ENCODE measurements at regions not wholly inside any gene's neighbourhood (a gene's known extent, or its start where the extent isn't known, plus 50 kb on each side); places are given as distances from the start of the nearest gene placed in this dataset.

- Histone ChIP-seq H3K9ac (ENCODE audit: low read depth, low read length, poor library complexity, severe bottlenecking) (peak overlapping the region; percentile 75), H3K4me2 (ENCODE audit: low read depth, low read length, poor library complexity, severe bottlenecking) (peak overlapping the region; percentile 92), H4K20me1 (ENCODE audit: insufficient read depth, low read length, poor library complexity, severe bottlenecking) (no peaks in the 10 kb centered on the region), H2AFZ (ENCODE audit: low read length) (no peak overlapping the region), H3K36me3 (ENCODE audit: insufficient read depth, low read length) (no peaks in the 10 kb centered on the region), H3K4me3 (ENCODE audit: low read length, poor library complexity, severe bottlenecking) (peak overlapping the region; percentile 70), H3K4me1 (ENCODE audit: insufficient read depth, low read length, poor library complexity, severe bottlenecking) (peaks cover 56% of the 10 kb centered on the region), H3K9me3 (ENCODE audit: insufficient read depth, low read depth, low read length) (no peaks in the 10 kb centered on the region), H3K79me2 (ENCODE audit: insufficient read depth, low read length) (no peaks in the 10 kb centered on the region), H3K9me2 (replicated peaks; ENCODE audit: low read depth, low read length) (no peaks in the 10 kb centered on the region), H3F3A (ENCODE audit: low read depth) (peaks cover 19% of the 10 kb centered on the region), H3K27me3 (ENCODE audit: insufficient read depth, low read length, poor library complexity, severe bottlenecking) (no peaks in the 10 kb centered on the region)
- TF ChIP-seq EZH2phosphoT487 (IDR thresholded peaks at IDR 0.05; ENCODE audit: borderline replicate concordance): no peak
- no peak for TF ChIP-seq CTCF (conservative IDR thresholded peaks at IDR 0.05; ENCODE audit: low read length)
These were observed 237.6 kb downstream of the LACC1 start for GRCh38 chr13:44117351-44117750.

GRCh38 chr13:44117816-44118215 is 238.1 kb downstream of the LACC1 start:
- no peak overlapping the region for H2AFZ ChIP-seq (ENCODE audit: low read length)
- no peak for TF ChIP-seq CTCF (conservative IDR thresholded peaks at IDR 0.05; ENCODE audit: low read length)
- no peak for TF ChIP-seq EZH2phosphoT487 (IDR thresholded peaks at IDR 0.05; ENCODE audit: borderline replicate concordance)
- peak overlapping the region; percentile 70 for H3K4me3 ChIP-seq (ENCODE audit: low read length, poor library complexity, severe bottlenecking)
- no peaks in the 10 kb centered on the region for H3K9me2 ChIP-seq (replicated peaks; ENCODE audit: low read depth, low read length)
- no peaks in the 10 kb centered on the region for H4K20me1 ChIP-seq (ENCODE audit: insufficient read depth, low read length, poor library complexity, severe bottlenecking)
- no peaks in the 10 kb centered on the region for H3K36me3 ChIP-seq (ENCODE audit: insufficient read depth, low read length)
- H3K9ac ChIP-seq (ENCODE audit: low read depth, low read length, poor library complexity, severe bottlenecking): peak overlapping the region; percentile 75
- H3K27me3 ChIP-seq (ENCODE audit: insufficient read depth, low read length, poor library complexity, severe bottlenecking): no peaks in the 10 kb centered on the region
- H3K9me3 ChIP-seq (ENCODE audit: insufficient read depth, low read depth, low read length): no peaks in the 10 kb centered on the region
- H3K4me2 ChIP-seq (ENCODE audit: low read depth, low read length, poor library complexity, severe bottlenecking): peak overlapping the region; percentile 92
- peaks cover 52% of the 10 kb centered on the region for H3K4me1 ChIP-seq (ENCODE audit: insufficient read depth, low read length, poor library complexity, severe bottlenecking)
- H3F3A ChIP-seq (ENCODE audit: low read depth): peaks cover 19% of the 10 kb centered on the region
- no peaks in the 10 kb centered on the region for H3K79me2 ChIP-seq (ENCODE audit: insufficient read depth, low read length)

DNA sequence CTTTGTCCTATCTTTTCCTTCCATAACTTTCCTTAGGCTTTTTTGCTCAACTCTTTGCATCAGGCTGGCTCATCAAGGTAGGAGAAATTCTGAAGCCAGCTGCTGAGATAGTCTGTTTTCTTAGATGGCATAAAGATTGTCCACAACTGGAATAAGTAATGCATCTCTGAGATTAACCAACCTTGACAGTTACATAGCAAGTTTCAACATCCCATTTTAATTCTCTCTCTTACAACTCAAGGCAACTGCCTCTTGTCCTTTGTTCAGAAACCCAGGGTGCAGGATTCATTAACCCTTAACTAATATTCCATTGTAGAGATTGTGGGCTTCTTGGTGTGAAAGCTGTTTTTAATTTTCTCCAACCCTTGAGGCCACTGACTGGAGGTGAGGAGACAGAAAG is 239.2 kb downstream of the LACC1 start:
- TF ChIP-seq EZH2phosphoT487 (IDR thresholded peaks at IDR 0.05; ENCODE audit: borderline replicate concordance) (no peak), CTCF (conservative IDR thresholded peaks at IDR 0.05; ENCODE audit: low read length) (no peak)
- no peaks in the 10 kb centered on the region for H3K9me2 ChIP-seq (replicated peaks; ENCODE audit: low read depth, low read length)
- no peak overlapping the region for H3K4me2 ChIP-seq (ENCODE audit: low read depth, low read length, poor library complexity, severe bottlenecking)
- H4K20me1 ChIP-seq (ENCODE audit: insufficient read depth, low read length, poor library complexity, severe bottlenecking): no peaks in the 10 kb centered on the region
- no peaks in the 10 kb centered on the region for H3K27me3 ChIP-seq (ENCODE audit: insufficient read depth, low read length, poor library complexity, severe bottlenecking)
- H3K4me1 ChIP-seq (ENCODE audit: insufficient read depth, low read length, poor library complexity, severe bottlenecking): peaks cover 51% of the 10 kb centered on the region
- H2AFZ ChIP-seq (ENCODE audit: low read length): no peak overlapping the region
- H3K79me2 ChIP-seq (ENCODE audit: insufficient read depth, low read length): no peaks in the 10 kb centered on the region
- H3K9ac ChIP-seq (ENCODE audit: low read depth, low read length, poor library complexity, severe bottlenecking): no peak overlapping the region
- H3F3A ChIP-seq (ENCODE audit: low read depth): peaks cover 19% of the 10 kb centered on the region
- H3K36me3 ChIP-seq (ENCODE audit: insufficient read depth, low read length): no peaks in the 10 kb centered on the region
- H3K4me3 ChIP-seq (ENCODE audit: low read length, poor library complexity, severe bottlenecking): no peak overlapping the region
- 0 out of 2 replicates have a peak, but pooled peaks cover 4% of the 10 kb centered on the region for H3K9me3 ChIP-seq (ENCODE audit: insufficient read depth, low read depth, low read length)
